Fibroblast of skin of scalp (primary cell): ENCODE measurements at regions not wholly inside any gene's neighbourhood (a gene's known extent, or its start where the extent isn't known, plus 50 kb on each side); places are given as distances from the start of the nearest gene placed in this dataset.

Experiments used
- DNase-seq: peaks from one replicate; pipeline ENCODE4 v3.0.0-alpha.2; 2013

DNA sequence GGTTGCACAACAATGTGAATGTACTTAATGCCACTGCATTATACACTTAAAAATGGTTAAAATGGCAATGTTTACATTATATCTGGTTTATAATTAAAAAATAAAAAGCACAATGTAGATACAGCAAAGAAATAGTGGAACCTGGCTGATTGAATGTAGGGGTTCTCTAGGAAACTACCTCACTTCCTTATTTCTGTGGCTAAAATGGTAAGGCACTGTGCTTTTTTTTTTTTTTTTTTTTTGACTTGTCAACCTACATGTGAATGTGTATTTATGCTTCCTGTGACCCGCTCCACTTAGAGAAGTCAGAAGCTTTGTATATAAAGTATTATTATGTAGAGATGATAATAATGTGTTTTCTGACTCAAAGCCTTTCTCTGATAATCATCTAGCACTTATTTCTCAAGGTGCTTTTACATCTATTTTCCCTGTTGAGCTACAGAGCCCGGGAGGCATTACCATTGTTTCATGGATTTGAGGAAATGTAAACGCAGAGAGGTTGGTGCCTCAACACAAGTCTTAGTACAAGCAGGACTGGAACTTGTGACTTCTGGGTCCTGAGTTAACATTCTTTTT, 55.0 kb downstream of the SOX4 start:
- no peak for DNase-seq

DNA sequence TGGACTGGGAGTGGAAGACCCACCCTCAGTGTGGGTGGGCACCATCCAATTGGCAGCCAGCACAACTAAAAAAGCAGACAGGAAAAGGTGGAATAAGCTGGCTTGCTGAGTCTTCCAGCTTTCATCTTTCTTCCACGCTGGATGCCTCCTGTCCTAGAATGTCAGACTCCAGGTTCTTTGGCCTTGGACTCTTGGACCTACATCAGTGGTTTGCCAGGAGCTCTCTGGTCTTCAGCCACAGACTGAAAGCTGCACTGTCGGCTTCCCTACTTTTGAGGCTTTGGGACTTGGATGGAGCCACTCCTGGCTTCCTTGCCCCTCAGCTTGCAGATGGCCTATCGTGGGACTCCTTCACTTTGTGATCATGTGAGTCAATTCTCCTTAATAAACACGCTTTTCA, 59.8 kb downstream of the SOX4 start:
- DNase-seq, result no peak

DNA sequence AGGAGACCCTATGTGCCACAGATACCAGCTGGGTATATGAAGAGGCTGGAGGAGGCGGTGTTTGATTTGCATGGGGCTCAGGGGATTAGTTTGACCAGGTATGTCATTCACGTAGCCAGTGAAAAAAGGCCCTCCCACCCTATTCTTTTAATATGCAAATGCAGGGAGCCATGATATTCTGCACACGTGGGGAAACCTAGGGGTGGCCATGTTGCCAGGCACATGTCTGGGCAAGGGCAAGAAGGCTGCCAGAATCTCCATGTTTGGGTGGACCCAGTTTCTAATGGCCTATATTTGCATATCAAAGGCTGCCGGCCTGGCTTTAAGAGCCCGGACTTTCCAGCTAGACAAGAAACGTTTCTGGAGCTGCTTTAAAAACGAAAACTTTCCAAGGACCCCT, 60.4 kb downstream of the SOX4 start:
- no peak for DNase-seq

DNA sequence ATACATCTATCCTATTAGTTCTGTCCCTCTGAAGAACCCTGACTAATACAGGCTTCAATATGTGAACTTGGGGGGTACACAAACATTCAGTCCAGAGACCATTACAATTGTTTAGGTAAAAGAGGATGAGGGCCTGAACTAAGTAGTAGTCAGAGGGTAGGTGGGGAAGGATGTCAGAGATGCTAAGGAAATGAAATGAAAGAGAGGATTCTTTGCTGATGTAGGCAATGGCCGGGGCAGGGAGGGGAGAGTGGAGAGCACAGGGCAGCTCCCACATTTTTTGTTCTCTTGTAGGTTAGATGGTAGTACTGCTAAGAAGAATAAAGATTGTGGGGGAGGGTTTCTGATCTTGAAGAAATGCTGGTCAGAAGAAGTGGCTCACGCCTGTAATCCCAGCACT, 60.8 kb downstream of the SOX4 start:
- no peak for DNase-seq

DNA sequence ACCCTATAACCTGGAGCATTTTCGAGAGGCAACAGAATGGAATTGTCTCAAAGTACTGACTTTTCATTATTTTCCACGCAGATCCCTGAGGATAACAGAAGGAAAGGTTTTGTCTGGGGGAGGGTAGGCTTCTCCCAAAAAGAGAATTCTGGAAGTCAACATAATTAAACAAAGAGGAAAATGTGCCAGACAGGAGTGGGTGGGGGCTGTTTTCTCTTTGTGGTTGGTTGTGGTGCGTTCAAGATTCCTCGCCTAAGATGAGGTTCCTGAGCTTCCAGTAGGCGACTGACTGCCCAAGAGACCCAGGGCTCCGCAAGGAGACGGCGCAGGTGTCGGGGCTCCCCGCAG, 70.4 kb downstream of the SOX4 start:
- no peak for DNase-seq

DNA sequence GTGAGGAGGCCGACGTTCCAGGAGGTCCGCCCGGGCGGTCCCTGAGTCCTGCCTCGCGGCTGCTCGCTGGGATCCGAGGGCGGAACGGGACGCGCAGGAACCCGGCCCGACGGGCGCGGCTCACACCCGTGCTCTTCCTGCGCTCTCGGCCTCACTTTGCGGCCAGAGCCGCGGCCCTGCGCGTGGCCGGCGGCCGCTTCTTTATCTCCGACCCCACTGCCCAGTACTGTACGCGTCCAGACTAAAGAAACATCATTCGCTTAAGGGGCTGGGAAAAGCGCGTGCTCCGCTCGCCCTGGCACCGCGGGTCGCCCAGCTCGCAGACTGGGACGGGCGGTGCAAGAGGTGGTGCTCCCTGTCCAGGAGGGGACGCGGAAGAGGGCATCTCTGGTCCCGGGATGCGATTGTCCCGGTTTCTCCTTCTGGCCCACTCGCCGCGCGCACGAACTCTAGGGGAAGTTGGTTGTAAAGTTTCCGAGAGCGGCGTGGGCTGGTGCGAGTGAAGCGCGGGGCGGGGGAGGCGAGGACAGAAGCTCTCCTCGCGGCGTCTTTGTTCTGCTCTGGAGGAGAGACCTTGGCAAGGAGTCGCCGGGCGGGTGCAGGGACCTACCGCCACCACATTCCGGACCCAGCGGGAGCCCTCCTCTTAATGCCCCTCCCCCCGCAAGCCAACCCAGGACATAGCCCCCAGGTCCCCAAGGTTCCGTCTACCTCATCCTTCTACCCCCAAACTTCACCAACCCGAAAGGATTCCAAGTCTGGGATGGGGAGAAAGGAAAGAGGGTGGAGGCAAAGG, 71.0 kb downstream of the SOX4 start:
- peak; percentile 11 for DNase-seq

DNA sequence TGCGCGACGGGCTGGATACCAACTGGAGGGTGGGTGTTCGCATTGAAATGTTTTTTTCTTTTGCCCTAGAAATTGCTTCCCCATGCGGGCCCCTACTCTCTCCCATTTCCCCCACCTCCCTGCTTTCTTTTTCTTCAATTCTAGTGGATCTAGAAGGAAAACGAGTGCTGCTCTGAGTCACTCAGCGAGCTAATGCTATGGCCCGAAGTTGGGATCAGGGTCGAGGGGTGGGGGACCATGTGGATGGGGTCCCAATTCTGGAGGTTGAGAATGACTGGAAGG, 71.5 kb downstream of the SOX4 start:
- DNase-seq, result no peak

DNA sequence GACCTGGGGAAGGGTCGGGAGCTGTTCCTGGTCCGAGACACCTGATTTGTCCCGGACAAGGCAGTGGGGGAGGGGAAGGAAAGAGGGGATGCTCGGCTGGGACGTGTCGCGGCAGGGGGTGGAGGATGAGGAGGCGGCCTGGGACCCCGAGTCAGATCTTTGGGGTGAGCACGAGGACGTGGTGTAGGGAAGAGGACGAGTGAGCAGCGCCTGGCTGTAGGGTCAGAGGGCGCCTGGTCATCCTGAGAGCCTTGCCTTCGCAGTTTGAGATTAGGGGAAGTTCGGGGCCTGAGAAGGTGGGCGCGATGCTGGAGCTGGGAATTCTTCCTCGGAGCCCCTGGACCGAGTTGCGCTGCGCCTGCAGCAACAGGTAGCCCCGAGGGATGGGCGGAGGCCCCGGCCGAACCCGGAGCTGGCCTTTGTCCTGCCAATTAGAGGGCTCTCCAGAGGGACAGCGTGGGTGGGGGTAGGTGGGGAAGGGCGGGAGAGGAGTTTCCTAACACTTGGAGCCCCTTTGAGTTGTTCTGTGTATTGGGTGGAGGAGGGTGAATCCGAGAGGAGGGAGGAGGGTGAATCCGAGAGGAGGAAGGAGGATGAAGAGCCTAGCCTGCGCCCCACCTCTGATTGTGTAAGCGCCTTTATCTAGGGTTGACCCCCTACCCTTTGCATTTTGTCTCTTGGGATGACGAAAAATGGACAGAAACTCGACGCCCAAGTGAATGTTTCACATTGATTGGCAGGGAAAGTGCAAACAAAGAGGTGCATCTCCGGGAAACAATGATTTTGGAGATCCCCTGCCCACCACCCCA, 72.0 kb downstream of the SOX4 start:
- DNase-seq, result no peak

DNA sequence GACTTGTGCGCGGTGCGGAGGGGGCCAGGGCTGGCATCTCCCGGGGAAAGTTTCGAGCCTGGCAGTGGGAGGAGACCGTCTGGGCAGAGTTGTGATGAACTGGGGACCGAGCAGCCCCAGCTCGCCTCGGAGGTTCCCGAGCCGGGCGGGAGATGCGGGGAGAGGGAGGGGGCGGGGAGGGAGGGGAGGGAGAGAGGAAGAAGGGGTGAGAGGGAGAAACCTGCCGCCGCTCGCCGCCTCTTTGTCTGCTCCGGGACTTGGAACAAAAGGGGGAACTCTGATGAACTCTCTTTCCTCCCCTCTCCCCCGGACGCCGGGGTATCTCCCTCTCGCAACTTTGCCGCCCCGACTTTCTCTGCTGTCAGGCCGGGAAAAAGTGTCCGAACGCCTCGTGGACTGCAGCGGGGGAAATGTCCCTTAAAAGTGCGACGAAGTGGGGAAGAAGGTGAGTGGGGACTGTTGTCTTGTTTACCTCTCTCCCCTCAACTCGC, 72.7 kb downstream of the SOX4 start:
- DNase-seq, result no peak

DNA sequence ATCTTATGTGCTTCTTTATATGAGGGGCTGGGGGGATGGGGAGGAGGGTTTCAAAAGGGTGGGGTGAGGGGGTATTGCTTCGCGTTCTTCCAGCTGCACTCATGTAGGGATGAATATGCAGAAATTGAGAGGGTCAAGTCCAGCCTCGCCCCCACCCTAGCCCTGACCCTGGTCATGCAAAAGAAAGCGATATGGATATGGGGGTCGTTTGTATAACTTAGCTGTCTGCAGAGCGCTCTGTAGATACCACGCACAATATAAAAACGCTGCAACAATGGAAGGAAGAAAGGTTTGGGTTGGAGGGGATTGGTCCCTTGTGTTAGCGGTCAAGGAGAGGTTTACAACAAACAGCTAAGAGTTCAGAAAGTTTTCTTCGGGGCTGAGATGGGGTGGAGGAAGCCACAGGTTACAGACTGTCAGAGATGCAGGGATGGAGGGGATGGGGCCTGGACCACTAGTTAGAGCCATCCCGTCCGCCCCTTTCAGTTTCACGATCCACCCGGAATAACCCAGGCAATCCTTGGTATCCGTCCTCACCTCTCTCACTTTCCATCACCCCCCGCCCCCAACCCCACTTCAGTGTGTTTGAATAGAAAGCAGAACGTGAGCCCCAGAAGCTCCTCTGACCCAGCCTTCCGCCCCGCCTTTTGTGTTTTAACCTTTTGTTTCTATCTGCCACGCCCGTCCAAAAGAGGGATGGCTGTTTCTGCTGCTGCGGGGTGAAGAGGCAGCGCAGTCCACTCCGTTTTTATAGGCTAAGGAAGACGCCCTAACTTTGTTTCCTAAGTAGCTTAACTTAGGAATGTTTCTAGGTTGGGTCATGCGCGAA, 73.5 kb downstream of the SOX4 start:
- DNase-seq, result no peak

DNA sequence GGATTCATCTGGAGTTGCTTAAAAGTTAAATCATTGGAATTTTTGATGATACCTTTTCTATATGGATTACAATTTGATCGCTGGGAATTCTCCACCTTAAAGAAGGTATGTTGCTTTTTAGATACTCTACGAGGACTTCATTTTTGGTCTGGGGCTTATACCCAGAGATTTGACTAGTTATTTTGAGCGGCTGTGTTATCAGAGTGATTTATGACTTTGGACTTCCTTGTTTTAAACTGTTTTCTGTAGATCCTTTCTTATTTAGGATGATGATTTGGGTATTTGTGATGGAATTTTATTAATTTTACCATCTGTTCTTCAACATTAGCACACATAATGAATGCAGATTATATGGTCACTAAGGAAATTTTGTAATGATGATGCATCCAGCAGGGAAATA, 75.2 kb downstream of the SOX4 start:
- no peak for DNase-seq

DNA sequence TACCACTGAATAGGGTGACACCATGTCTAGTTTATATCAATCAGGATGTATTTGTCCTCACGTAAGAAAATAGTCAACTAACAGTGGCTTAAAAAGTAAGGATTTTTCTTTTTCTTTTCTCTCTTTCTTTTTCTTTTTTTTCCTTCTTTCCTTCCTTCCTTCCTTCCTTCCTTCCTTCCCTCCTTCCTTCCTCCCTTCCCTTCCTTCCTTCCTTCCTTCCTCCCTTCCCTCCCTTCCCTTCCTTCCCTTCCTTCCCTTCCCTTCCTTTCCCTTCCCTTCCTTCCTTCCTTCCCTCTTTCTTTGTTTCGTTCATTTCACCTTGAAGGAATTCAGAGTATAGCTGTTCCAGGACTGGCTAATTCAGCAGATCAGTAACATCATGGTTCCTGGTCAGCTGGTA, 83.2 kb downstream of the SOX4 start:
- no peak for DNase-seq

DNA sequence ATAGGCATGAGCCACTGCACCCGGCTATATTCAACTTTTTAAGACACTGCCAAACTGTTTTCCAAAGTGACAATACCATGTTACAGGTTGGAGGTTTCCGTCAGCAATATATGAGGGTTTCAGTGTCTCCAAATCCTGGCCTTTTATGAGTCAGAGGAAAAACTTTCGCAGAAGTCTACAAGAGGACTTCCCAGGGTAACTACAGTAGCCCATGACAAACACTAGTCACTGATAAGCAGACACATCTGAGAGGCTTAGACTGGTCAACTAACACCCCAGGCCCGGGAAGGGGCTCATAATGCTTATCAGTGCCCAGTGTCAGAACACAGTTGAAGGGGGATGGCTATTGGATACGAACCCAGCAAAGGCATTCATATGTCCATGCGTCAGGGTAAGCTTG, 85.4 kb downstream of the SOX4 start:
- DNase-seq, result peak; percentile 64

DNA sequence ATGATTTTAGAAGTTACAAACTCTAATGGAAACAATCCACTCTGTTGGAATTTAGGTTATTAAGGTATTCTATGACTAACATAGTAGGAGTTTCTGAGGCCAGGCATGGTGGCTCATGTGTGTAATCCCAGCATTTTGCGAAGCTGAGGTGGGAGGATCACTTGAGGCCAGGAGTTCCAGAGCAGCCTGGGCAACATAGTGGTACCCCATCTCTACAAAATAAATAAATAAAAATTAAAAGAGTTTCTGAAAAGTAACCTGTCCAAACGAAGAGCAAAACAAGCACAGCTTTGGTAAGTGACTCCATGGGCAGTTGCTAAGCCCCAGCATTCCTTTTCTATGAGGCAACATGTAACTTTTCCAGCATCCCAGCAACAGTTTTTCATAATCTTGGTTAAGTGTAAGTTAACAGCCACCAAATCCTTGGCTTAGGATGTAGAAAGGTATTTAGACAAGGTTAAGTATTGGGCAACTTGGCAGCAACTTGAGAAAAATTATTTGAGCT, 86.3 kb downstream of the SOX4 start:
- peak; percentile 77 for DNase-seq

DNA sequence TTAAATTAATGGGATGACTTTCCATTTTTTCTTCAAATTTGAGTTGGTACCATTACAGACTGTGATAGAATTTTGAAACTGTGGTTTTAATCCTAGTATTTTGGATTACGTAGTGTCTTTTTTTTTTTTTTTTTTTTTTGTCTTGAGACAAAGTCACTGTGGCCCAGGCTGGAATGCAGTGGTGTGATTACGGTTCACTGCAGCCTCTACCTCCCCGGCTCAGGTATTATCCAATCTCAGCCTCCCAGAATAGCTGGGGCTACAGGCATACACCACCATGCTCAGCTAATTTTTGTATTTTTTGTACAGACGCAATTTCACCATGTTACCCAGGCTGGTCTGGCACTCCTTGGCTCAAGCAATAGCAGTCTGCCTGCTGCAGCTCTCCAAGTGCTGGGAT, 87.1 kb downstream of the SOX4 start:
- no peak for DNase-seq

DNA sequence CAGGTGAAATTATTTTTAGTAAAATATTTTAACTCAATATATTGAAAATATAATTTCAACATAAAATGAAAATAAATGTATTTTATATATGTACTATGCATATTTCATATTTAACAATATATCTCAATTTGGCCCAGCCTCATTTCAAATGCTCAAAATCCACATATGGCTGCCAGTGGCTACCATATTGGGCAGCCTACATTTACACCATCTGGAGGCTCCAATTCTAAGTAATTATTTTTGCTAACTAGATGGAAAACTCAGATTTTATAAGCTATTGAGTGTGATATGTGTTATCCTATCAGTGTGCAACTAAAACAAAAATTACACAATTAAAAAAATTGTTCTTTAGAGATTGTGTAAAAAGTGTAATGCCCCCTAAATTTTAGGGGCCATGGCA, 96.9 kb downstream of the SOX4 start:
- DNase-seq, result no peak

DNA sequence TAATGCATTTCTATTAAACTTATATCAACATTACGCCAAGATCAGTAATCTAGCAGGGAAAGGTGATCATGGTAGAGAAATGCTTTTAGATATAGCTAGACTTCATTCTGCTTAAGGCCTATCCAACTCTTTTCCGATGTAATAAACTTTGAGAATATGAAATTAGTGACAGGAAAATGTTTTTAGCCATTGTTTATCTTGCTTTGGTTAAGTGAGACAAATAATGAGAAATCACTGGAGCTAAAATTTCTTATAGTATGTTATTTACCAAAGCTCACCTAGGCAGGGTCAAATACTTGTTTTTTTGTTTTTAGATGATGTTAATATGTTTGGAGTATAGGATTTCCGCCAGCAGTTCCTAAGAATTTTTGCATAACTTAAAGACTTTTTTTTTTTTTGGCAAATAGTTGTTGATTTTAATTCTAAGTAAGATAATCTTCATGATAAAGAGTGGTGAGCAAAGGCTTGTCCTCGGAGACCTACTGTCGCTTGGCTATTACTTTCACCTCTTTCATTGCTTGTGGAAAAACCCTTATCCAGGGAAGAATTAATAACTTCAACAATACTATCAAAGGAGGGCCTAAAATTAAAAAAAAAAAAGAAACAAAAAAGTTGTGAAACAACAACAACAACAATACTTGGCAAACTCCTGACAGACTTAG, 98.3 kb downstream of the SOX4 start:
- no peak for DNase-seq

DNA sequence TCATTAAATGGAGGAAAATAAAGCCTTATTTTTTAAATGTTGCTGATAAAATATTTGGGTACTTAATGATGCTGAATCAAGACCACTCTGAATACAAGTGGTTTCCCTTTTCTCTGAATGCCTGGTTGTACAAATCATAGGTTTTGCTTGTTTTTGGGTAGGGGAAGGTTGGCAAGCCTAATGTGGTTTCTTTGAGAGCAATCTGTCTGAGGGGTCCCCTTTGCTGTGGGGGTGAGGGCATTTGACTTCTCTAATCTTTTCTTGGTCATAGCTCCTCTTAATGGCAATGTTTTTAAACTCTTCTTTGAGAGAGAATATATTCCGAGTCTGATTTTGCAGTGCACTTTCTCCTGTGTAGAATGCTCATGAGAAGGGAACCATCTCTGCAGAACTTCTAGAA, 99.2 kb downstream of the SOX4 start:
- no peak for DNase-seq

DNA sequence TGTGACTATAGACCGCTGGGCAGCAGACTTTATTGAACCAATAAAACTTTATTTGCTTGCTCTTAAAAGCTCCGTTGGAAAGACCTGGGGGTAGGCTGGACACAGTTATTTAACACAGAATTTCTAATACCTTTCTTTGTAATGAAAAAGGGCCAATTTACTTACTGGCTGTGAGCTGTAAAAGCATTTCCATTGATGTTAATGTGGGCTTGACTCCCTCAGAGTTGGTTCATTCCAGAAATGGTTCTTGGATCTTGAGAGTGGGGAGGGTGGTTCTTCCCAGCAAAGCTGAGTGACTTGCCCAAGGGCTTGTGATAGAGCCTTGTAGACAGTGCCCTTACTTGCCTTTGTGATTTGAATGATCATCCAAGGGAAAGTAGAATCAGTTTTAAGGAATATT, 100.6 kb downstream of the SOX4 start:
- DNase-seq, result no peak

DNA sequence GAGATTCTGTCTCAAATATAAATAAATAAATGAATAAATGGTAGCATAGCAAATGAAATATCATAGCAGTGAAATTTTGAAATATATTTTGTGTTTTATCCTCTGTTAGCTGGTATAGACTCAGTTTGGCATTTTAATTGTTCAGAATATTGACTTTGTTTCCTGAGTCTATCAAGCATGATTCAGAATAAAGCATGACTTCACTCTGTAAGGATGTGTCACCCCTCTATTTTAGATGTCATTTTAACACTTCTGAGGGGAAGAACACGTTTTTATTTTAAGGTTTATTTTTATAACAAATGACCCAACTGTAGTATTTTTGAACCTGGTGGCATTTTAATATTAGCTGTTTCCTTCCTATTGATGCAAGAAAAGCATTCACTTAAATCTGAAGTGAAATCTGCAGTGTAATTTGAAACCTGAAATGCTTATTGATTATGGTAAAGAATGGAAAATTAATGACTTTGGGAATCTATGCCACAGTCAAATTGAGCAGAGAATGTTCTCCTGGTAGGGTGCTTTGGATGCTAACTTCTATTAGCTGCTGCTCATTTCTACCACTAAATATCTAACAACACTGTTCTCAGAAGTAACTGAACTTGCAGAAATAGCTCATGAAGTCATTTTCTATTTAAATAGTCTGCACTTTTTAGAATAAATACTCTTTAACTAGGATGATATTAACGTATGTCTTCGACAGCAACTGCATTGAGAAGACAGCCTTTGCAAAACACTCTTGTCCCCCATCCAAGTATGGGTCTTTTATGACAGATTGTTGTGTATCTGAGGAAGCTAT, 114.2 kb downstream of the SOX4 start:
- DNase-seq, result no peak

DNA sequence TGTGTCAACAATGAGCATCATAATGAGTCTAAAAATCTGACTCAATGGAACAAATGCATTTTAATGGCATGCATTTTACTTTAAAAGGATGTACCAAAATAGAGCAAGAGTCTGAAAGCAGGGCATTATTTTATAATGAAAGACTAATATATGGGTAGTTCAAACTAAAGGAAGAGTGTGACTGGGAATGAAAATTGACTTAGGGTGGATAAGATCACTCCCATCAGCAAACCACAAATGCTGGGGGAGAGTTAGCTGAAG, 114.7 kb downstream of the SOX4 start:
- no peak for DNase-seq

DNA sequence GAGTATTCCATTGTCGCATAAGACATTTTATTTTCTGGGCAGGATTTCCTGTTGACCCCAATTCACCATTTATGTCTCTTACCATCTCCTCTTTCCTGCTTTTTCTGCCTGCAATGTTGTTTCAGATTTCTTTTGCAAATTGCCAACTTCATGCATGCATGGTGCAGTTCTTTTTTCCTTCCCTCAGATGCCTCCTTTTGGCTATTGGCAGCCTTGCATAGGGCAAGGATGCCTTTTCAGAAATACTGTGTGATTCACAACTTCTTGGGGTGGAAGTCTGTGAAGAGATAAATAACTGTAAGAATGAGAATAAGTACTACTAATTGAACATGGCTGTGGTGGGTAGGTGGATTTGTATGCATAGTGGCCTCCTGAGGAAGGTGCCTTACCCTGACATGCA, 116.7 kb downstream of the SOX4 start:
- DNase-seq, result no peak
